OCI-LY7 (cell line): ENCODE measurements at regions not wholly inside any gene's neighbourhood (a gene's known extent, or its start where the extent isn't known, plus 50 kb on each side); places are given as distances from the start of the nearest gene placed in this dataset.

Source experiments
- CTCF ChIP-seq: fragments of 200-600 bp; sonication (generic); conservative IDR thresholded peaks from 2 replicates; pipeline ENCODE4 v1.5.1; 2014; ENCODE audit warnings: mild to moderate bottlenecking, antibody characterized with exemption, low read length, moderate library complexity, mixed read lengths
- EZH2phosphoT487 ChIP-seq: fragments of 200-600 bp; sonication (generic); IDR thresholded peaks from 2 replicates; pipeline ENCODE4 v1.6.1; 2018; ENCODE audit warnings: low read depth, borderline replicate concordance, mild to moderate bottlenecking, mixed run types, antibody characterized with exemption, low read length, moderate library complexity, mixed read lengths

- TF ChIP-seq EZH2phosphoT487: no peak
- no peak for TF ChIP-seq CTCF
Observed at GRCh38 chr4:14934704-14935390, 67.4 kb upstream of the CPEB2 start.
